NCI-H2107 treated with DMSO at 0.1 percent for 48 hours (cell line): ENCODE measurements at regions not wholly inside any gene's neighbourhood (a gene's known extent, or its start where the extent isn't known, plus 50 kb on each side); places are given as distances from the start of the nearest gene placed in this dataset.

ENCODE experiments used
- DNase-seq: peaks from one replicate; lab custom pipeline; 2025; ENCODE audit not compliant: unreplicated experiment; lab: John Stamatoyannopoulos, UW

- DNase-seq, result no peak
Measured at GRCh38 chr10:129090165-129090564, 376.9 kb upstream of the MGMT start.

- no peak for DNase-seq
Measured at GRCh38 chr10:129090618-129091366, 376.2 kb upstream of the MGMT start.

- no peak for DNase-seq
Measured at GRCh38 chr10:129093641-129094040, 373.4 kb upstream of the MGMT start.

GRCh38 chr10:129094233-129094632, 372.8 kb upstream of the MGMT start:
- DNase-seq, result no peak

GRCh38 chr10:129094861-129095260, 372.2 kb upstream of the MGMT start:
- no peak for DNase-seq

- no peak for DNase-seq
Measured at GRCh38 chr10:129095680-129096064, 371.4 kb upstream of the MGMT start.

- DNase-seq, result no peak
Measured at GRCh38 chr10:129096065-129096984, 370.7 kb upstream of the MGMT start.

GRCh38 chr10:129097776-129098330, 369.2 kb upstream of the MGMT start:
- no peak for DNase-seq

GRCh38 chr10:129098517-129098916, 368.5 kb upstream of the MGMT start:
- DNase-seq, result no peak

GRCh38 chr10:129099486-129099885, 367.6 kb upstream of the MGMT start:
- no peak for DNase-seq

- no peak for DNase-seq
Measured at GRCh38 chr10:129099992-129100391, 367.0 kb upstream of the MGMT start.

GRCh38 chr10:129101232-129101980, 365.6 kb upstream of the MGMT start:
- no peak for DNase-seq

GRCh38 chr10:129102906-129103693, 363.9 kb upstream of the MGMT start:
- DNase-seq, result no peak

GRCh38 chr10:129104266-129105045, 362.6 kb upstream of the MGMT start:
- DNase-seq, result no peak

GRCh38 chr10:129105266-129105665, 361.8 kb upstream of the MGMT start:
- no peak for DNase-seq

- no peak for DNase-seq
Measured at GRCh38 chr10:129106314-129106713, 360.7 kb upstream of the MGMT start.

- no peak for DNase-seq
Measured at GRCh38 chr10:129107525-129107924, 359.5 kb upstream of the MGMT start.

GRCh38 chr10:129108378-129108777, 358.7 kb upstream of the MGMT start:
- no peak for DNase-seq

GRCh38 chr10:129108994-129109393, 358.0 kb upstream of the MGMT start:
- no peak for DNase-seq

GRCh38 chr10:129110780-129111179, 356.3 kb upstream of the MGMT start:
- no peak for DNase-seq
